OCI-LY7 (cell line): ENCODE measurements at regions not wholly inside any gene's neighbourhood (a gene's known extent, or its start where the extent isn't known, plus 50 kb on each side); places are given as distances from the start of the nearest gene placed in this dataset.

Source experiments
- CTCF ChIP-seq: fragments of 200-600 bp; sonication (generic); conservative IDR thresholded peaks from 2 replicates; pipeline ENCODE4 v1.5.1; 2014; ENCODE audit warnings: mild to moderate bottlenecking, antibody characterized with exemption, low read length, moderate library complexity, mixed read lengths
- EZH2phosphoT487 ChIP-seq: fragments of 200-600 bp; sonication (generic); IDR thresholded peaks from 2 replicates; pipeline ENCODE4 v1.6.1; 2018; ENCODE audit warnings: low read depth, borderline replicate concordance, mild to moderate bottlenecking, mixed run types, antibody characterized with exemption, low read length, moderate library complexity, mixed read lengths

DNA sequence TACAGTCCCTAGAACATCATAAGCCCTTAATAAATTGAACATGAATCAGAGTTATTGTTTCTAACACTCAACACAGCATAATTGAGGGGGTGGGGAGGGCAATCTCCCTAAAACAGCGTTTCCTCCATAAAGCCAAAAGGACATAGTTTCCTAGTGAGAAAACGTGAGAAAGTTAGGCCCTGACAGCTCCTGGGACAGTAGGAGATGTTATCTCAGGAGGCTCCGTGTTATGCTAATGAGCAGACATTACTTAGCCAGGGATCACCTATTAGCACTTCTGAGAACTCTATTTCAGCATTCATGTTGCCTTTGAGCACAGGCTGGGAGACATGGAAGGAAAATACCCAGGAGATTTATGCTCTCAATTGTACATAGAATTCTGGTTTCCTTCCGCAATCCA, 229.1 kb upstream of the ADAMTS9 start:
- TF ChIP-seq EZH2phosphoT487, result no peak
- TF ChIP-seq CTCF, result no peak
